ENCODE measurements at regions not wholly inside any gene's neighbourhood (a gene's known extent, or its start where the extent isn't known, plus 50 kb on each side); places are given as distances from the start of the nearest gene placed in this dataset.

- TF ChIP-seq GATA3 (IDR thresholded peaks at IDR 0.05; ENCODE audit: borderline replicate concordance) (no peak), CEBPB (IDR thresholded peaks at IDR 0.05) (no peak), RAD21 (conservative IDR thresholded peaks at IDR 0.05 in 1 of 2, IDR thresholded peaks at IDR 0.05 in 1 of 2) (no peak), CTCF (IDR thresholded peaks at IDR 0.05) (no peak), EHMT2 (IDR thresholded peaks at IDR 0.05; ENCODE audit: low read depth) (no peak), EP300 (IDR thresholded peaks at IDR 0.05) (no peak), NFE2L2 (conservative IDR thresholded peaks at IDR 0.05; ENCODE audit: low read length) (no peak), POLR2A (IDR thresholded peaks at IDR 0.05; ENCODE audit: low read length) (no peak), FOXS1 (CRISPR knock-in tag; IDR thresholded peaks at IDR 0.05) (no peak)
Measured at GRCh38 chr1:55815745-55816455, 600.7 kb upstream of the USP24 start.
